ENCODE measurements at regions not wholly inside any gene's neighbourhood (a gene's known extent, or its start where the extent isn't known, plus 50 kb on each side); places are given as distances from the start of the nearest gene placed in this dataset.

GRCh38 chr15:96230526-96231181, 99.8 kb upstream of the NR2F2 start:
- TF ChIP-seq, protein P1, sequence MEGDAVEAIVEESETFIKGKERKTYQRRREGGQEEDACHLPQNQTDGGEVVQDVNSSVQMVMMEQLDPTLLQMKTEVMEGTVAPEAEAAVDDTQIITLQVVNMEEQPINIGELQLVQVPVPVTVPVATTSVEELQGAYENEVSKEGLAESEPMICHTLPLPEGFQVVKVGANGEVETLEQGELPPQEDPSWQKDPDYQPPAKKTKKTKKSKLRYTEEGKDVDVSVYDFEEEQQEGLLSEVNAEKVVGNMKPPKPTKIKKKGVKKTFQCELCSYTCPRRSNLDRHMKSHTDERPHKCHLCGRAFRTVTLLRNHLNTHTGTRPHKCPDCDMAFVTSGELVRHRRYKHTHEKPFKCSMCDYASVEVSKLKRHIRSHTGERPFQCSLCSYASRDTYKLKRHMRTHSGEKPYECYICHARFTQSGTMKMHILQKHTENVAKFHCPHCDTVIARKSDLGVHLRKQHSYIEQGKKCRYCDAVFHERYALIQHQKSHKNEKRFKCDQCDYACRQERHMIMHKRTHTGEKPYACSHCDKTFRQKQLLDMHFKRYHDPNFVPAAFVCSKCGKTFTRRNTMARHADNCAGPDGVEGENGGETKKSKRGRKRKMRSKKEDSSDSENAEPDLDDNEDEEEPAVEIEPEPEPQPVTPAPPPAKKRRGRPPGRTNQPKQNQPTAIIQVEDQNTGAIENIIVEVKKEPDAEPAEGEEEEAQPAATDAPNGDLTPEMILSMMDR (IDR thresholded peaks at IDR 0.05; ENCODE audit: low read depth, low read length): no peak
- H3K4me3 ChIP-seq (ENCODE audit: low read depth, low read length): no peak overlapping the region

GRCh38 chr15:96232335-96232734, 98.2 kb upstream of the NR2F2 start:
- TF ChIP-seq, protein P1 (IDR thresholded peaks at IDR 0.05; ENCODE audit: low read depth, low read length): no peak
- no peak overlapping the region for H3K4me3 ChIP-seq (ENCODE audit: low read depth, low read length)

GRCh38 chr15:96234109-96234892, 96.2 kb upstream of the NR2F2 start:
- TF ChIP-seq, protein P1 (IDR thresholded peaks at IDR 0.05; ENCODE audit: low read depth, low read length): no peak
- H3K4me3 ChIP-seq (ENCODE audit: low read depth, low read length): no peak overlapping the region

- no peak overlapping the region for H3K4me3 ChIP-seq (ENCODE audit: low read depth, low read length)
- TF ChIP-seq, protein P1 (IDR thresholded peaks at IDR 0.05; ENCODE audit: low read depth, low read length): no peak
Observed at GRCh38 chr15:96237002-96237401, 93.5 kb upstream of the NR2F2 start.

GRCh38 chr15:96242761-96243160, 87.7 kb upstream of the NR2F2 start:
- TF ChIP-seq, protein P1 (IDR thresholded peaks at IDR 0.05; ENCODE audit: low read depth, low read length): no peak
- H3K4me3 ChIP-seq (ENCODE audit: low read depth, low read length): no peak overlapping the region

DNA sequence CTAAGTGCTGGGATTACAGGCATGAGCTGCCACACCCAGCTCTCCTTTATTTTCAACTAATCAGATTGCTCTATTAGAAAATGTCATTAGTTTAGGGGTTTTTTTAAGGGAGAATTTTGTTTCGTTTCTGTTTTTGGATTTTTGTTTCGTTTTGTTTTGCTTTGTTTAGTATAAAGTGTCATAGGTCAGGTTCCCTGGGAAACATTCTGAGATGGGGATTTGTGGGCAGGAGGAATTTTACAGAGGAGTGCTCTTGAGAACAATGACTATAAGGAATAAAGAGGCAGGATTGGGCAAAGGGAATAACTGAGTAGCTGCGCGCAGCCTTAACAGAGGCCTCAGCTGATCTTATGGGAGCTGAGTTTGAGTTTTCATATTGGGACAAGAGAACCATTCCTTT, 86.8 kb upstream of the NR2F2 start:
- TF ChIP-seq, protein P1 (IDR thresholded peaks at IDR 0.05; ENCODE audit: low read depth, low read length): no peak
- H3K4me3 ChIP-seq (ENCODE audit: low read depth, low read length): no peak overlapping the region

DNA sequence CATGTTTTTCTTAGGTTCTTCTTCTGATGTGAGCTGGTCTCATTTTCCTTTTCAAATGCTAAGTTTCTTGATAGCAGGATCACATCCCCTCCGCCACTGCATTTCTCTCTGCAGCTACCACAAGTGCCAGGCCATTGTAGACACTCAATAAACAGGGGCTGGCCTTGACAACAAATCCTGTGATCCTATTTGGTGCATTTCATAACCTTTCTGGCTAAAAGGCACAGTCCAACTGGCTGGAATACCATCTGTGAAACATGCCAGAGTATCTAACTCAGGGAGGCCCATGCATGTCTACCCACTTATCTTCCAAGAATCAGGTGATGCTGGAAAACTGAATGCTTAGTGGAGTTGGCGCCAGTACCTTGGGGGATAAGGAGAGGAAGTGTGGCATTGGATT, 85.2 kb upstream of the NR2F2 start:
- no peak overlapping the region for H3K4me3 ChIP-seq (ENCODE audit: low read depth, low read length)
- TF ChIP-seq, protein P1 (IDR thresholded peaks at IDR 0.05; ENCODE audit: low read depth, low read length): no peak
